Activated CD4-positive, alpha-beta T cell treated with anti-CD3 and anti-CD28 coated beads for 36 hours (primary cell): ENCODE measurements at regions not wholly inside any gene's neighbourhood (a gene's known extent, or its start where the extent isn't known, plus 50 kb on each side); places are given as distances from the start of the nearest gene placed in this dataset.

Experiments
- ATAC-seq: fragments of 200-7000 bp; cut with Tn5 transposase; one replicate; pipeline ENCODE4 v1.10.0; 2021; ENCODE audit warnings: mild to moderate bottlenecking, moderate library complexity
- CTCF ChIA-PET: fragments of 350-600 bp; sonication (Branson Sonifier 250); formaldehyde crosslinking; loops from one replicate; lab custom pipeline; 2021; ENCODE audit warnings: antibody characterized with exemption; lab: Charles Lee
- POLR2A ChIA-PET: fragments of 350-600 bp; sonication (Branson Sonifier 250); formaldehyde crosslinking; loops from one replicate; lab custom pipeline; 2021; ENCODE audit warnings: antibody characterized with exemption, inconsistent platforms; lab: Charles Lee
- DNase-seq: peaks from one replicate; pipeline ENCODE4 v3.0.0-alpha.2; 2020
- H3K27ac Mint-ChIP-seq: one replicate; pipeline ENCODE4 v1.8.0; 2021; ENCODE audit warnings: mixed read lengths
- H3K27me3 Mint-ChIP-seq: one replicate; pipeline ENCODE4 v1.8.0; 2021; ENCODE audit warnings: mixed read lengths
- H3K36me3 Mint-ChIP-seq: one replicate; pipeline ENCODE4 v1.8.0; 2021; ENCODE audit warnings: low read depth, mixed read lengths
- H3K4me1 Mint-ChIP-seq: one replicate; pipeline ENCODE4 v1.8.0; 2021; ENCODE audit warnings: mixed read lengths
- H3K4me3 Mint-ChIP-seq: one replicate; pipeline ENCODE4 v1.8.0; 2021; ENCODE audit warnings: mild to moderate bottlenecking, moderate library complexity, mixed read lengths
- H3K9me3 Mint-ChIP-seq: one replicate; pipeline ENCODE4 v1.8.0; 2021; ENCODE audit warnings: low read depth, mixed read lengths
- intact Hi-C, 2 experiments: fragments of 100-400 bp; cut with DNase I in 1 of 2; cut with micrococcal nuclease in 1 of 2; formaldehyde crosslinking; loops; one replicate each; pipeline versions ENCODE4 v1.14.2 to v1.15.1; 2022 to 2024; cut with DNase I, micrococcal nuclease

DNA sequence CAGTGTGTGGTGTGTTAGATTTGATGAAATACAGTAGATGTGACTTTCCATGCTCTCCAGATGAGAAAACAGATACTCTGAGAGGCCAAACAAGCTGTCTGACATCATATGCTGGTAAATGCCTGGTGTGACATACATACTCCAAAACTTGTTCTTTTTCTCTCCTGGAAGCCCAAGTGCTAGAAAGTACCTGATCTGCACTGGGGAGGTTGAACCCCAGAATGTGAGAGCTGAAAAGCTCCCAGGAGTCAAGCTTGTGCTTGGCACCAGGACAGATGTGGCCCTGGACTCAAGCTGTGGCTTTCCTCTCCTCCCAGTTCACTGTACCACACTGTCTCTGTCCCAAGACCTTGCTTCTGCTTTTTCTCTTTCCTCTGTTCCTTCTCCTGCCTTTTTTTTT, 389.0 kb upstream of the USP24 start:
- ChIA-PET CTCF (no interaction called here), POLR2A (no interaction called here)
- H3K9me3 Mint-ChIP-seq, result peaks cover 5% of the 10 kb centered on the region
- no peak overlapping the region for H3K4me3 Mint-ChIP-seq
- H3K27me3 Mint-ChIP-seq, result peaks cover 17% of the 10 kb centered on the region
- H3K36me3 Mint-ChIP-seq, result no peaks in the 10 kb centered on the region
- DNase-seq, result no peak
- no peak overlapping the region for H3K27ac Mint-ChIP-seq
- no peaks in the 10 kb centered on the region for H3K4me1 Mint-ChIP-seq
- intact Hi-C loops, result no loop called here
- no peak for ATAC-seq

DNA sequence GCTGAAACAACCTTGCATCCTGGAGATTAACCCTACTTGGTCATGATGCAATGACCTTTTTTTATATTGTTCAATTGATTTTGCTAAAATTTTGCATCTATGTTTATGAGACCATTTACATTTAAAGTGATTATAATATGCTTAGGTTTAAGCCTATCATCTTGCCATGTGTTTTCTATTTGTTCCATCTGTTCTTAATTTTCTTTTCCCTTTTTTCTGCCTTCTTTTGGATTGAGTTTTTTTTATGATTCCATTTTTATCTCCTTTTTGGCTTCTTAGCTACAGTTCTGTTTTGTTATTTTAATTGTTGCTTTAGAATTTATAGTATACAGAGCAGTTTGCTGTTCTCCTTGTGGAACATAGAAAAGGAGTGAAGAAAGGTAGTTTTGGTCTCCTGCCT, 385.1 kb upstream of the USP24 start:
- peaks cover 7% of the 10 kb centered on the region for H3K9me3 Mint-ChIP-seq
- H3K27ac Mint-ChIP-seq, result no peak overlapping the region
- DNase-seq (no peak), ATAC-seq (no peak)
- no peaks in the 10 kb centered on the region for H3K4me1 Mint-ChIP-seq
- POLR2A ChIA-PET, result no interaction called here
- no peak overlapping the region for H3K4me3 Mint-ChIP-seq
- CTCF ChIA-PET, result no interaction called here
- no peaks in the 10 kb centered on the region for H3K36me3 Mint-ChIP-seq
- H3K27me3 Mint-ChIP-seq, result peaks cover 19% of the 10 kb centered on the region
- intact Hi-C loops, result no loop called here

DNA sequence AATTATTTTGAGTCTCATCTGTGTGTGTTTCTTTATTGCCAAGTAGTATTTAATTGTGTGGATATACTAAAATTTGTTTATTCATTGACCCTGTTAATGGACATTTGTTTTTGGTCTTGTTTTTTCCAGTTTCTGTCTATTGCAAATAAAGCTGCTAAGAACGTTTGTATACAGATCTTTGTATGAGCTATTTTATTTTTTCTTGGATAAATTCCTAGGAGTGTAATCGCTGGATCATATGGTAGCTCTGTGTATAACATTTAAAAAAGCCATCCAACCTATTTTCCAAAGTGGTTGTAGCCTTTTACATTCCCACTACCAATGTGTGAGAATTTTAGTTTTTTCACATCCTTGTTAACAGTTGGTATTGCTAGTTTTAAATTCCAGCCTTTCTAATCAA, 382.7 kb upstream of the USP24 start:
- DNase-seq (no peak), ATAC-seq (no peak)
- H3K27ac Mint-ChIP-seq, result no peak overlapping the region
- H3K4me3 Mint-ChIP-seq, result no peak overlapping the region
- intact Hi-C loops, result no loop called here
- no peaks in the 10 kb centered on the region for H3K36me3 Mint-ChIP-seq
- peaks cover 7% of the 10 kb centered on the region for H3K9me3 Mint-ChIP-seq
- peaks cover 15% of the 10 kb centered on the region for H3K27me3 Mint-ChIP-seq
- CTCF ChIA-PET, result no interaction called here
- no peaks in the 10 kb centered on the region for H3K4me1 Mint-ChIP-seq
- POLR2A ChIA-PET, result no interaction called here

DNA sequence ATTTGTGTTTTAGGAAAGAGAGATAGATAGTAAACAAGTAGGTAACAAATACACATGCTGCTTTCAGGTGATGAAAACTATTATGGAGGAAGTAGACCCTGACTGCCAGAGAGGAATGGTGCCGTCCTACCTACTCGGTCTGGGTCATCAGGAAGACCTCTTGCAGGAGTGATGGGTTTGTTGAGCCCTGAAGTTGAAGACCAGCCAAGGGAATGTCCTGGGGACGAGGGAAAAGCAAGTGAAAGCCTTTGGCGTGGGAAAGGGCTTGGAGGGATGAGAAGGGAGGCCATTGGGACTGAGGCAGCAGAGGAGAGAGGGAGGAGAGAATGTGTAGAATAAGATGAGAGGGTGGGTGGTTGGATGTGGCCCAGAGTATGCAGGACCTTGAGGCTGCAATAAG, 379.5 kb upstream of the USP24 start:
- Mint-ChIP-seq H3K27me3 (peaks cover 9% of the 10 kb centered on the region), H3K4me3 (no peak overlapping the region), H3K36me3 (no peaks in the 10 kb centered on the region), H3K27ac (no peak overlapping the region), H3K4me1 (no peaks in the 10 kb centered on the region), H3K9me3 (peaks cover 7% of the 10 kb centered on the region)
- CTCF ChIA-PET, result no interaction called here
- no peak for DNase-seq
- POLR2A ChIA-PET, result no interaction called here
- no peak for ATAC-seq
- intact Hi-C loops, result no loop called here

DNA sequence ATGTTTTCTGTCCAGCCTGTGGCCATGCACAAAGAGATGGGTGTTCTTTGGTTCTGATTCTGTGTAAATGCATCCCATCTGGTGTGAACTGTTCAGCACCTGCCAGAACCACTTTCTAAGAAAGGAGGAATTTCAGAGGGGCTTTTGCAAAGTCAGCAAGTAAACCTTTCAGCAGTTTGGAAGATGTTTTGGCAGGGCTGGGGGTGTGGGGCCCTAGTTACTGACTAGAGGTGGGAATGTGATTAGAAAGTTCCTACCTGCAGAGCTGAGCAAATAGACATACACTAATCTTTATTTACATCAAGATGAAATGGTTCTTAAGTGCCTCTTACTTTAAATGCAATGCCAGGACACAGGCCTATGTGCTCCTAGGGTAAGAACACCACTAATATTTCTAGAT, 378.1 kb upstream of the USP24 start:
- Mint-ChIP-seq H3K27me3 (peaks cover 6% of the 10 kb centered on the region), H3K36me3 (no peaks in the 10 kb centered on the region), H3K27ac (no peak overlapping the region), H3K4me3 (no peak overlapping the region), H3K4me1 (no peaks in the 10 kb centered on the region), H3K9me3 (peaks cover 7% of the 10 kb centered on the region)
- ChIA-PET CTCF (no interaction called here), POLR2A (no interaction called here)
- intact Hi-C loops, result no loop called here
- no peak for ATAC-seq
- DNase-seq, result no peak

DNA sequence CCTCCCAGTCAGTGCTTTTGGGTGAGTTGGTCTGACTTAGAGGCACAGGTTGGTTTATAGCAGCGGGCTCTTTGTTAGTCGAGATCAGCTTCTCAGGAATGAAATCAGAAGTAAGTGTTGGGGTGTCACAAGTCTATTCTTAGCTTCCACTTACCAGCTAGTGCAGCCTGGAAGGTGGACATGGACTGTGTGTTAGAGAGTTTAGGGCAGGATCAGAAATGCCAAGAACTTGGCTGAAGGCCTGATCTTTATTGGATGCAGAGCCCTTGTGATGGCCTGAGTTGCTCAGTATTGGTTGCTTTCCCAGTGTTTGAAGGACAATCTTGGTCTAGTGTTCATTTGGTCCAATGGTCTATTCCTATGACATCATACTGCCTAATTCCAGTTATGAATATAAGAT, 377.0 kb upstream of the USP24 start:
- Mint-ChIP-seq H3K27ac (no peak overlapping the region), H3K4me3 (no peak overlapping the region), H3K4me1 (no peaks in the 10 kb centered on the region), H3K27me3 (peaks cover 6% of the 10 kb centered on the region), H3K9me3 (peaks cover 7% of the 10 kb centered on the region), H3K36me3 (no peaks in the 10 kb centered on the region)
- intact Hi-C loops, result no loop called here
- POLR2A ChIA-PET, result no interaction called here
- CTCF ChIA-PET, result no interaction called here
- DNase-seq (no peak), ATAC-seq (no peak)

- intact Hi-C loops, result no loop called here
- no peaks in the 10 kb centered on the region for H3K36me3 Mint-ChIP-seq
- DNase-seq, result no peak
- H3K27me3 Mint-ChIP-seq, result peaks cover 2% of the 10 kb centered on the region
- no peak for ATAC-seq
- ChIA-PET CTCF (interaction anchor here (0.7 kb wide), 1 partner anchor 8 kb away, joined by 4 read pairs; no protein-coding TSS in a partner anchor), POLR2A (no interaction called here)
- no peak overlapping the region for H3K4me3 Mint-ChIP-seq
- no peak overlapping the region for H3K27ac Mint-ChIP-seq
- no peaks in the 10 kb centered on the region for H3K4me1 Mint-ChIP-seq
- no peaks in the 10 kb centered on the region for H3K9me3 Mint-ChIP-seq
These were observed 374.6 kb upstream of the USP24 start for GRCh38 chr1:55589671-55590297.

DNA sequence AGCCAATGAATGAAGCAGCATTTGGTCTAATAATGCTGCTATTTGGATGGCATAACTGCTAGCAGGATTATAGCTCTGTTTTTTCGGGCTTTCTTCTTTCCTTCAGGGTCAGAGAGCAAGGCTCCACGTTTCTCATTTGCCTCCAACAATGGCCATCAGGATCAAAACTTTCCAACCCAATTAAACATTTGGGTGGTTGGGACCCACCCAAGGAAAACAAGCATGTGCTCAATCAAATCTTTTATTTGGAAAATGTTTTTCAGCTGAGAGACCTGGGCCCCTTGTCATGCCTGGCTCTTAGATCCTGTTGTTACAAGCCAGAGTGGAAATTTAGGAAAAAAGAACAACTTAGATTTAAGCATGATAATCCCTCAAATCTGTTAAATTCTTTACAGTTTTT, 373.1 kb upstream of the USP24 start:
- CTCF ChIA-PET, result no interaction called here
- Mint-ChIP-seq H3K27me3 (peaks cover 2% of the 10 kb centered on the region), H3K4me3 (no peak overlapping the region), H3K9me3 (no peaks in the 10 kb centered on the region), H3K36me3 (no peaks in the 10 kb centered on the region), H3K4me1 (no peaks in the 10 kb centered on the region), H3K27ac (no peak overlapping the region)
- no peak for ATAC-seq
- intact Hi-C loops, result no loop called here
- POLR2A ChIA-PET, result no interaction called here
- no peak for DNase-seq

DNA sequence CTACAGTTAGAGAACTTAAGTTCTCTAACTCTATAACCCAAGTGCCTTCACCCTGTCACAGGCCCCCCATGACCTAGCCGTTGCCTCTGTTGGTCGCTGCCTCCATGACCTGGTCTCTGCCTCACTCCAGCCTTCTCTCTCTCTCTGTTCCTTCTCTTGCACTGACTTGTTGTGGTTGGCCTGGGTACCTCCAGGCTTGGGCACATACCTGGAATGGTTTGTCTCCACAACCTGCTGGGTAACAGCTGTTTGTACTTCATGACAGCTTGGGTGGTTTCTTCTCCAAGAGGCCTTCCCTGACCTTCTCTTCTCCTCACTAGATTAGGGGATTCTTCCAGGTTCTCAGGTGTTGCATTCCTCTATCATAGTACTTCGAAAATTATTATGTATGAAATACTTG, 371.6 kb upstream of the USP24 start:
- no peaks in the 10 kb centered on the region for H3K4me1 Mint-ChIP-seq
- ChIA-PET CTCF (no interaction called here), POLR2A (no interaction called here)
- H3K36me3 Mint-ChIP-seq, result no peaks in the 10 kb centered on the region
- peaks cover 4% of the 10 kb centered on the region for H3K27me3 Mint-ChIP-seq
- no peak overlapping the region for H3K4me3 Mint-ChIP-seq
- H3K27ac Mint-ChIP-seq, result no peak overlapping the region
- intact Hi-C loops, result no loop called here
- DNase-seq (no peak), ATAC-seq (no peak)
- H3K9me3 Mint-ChIP-seq, result no peaks in the 10 kb centered on the region

DNA sequence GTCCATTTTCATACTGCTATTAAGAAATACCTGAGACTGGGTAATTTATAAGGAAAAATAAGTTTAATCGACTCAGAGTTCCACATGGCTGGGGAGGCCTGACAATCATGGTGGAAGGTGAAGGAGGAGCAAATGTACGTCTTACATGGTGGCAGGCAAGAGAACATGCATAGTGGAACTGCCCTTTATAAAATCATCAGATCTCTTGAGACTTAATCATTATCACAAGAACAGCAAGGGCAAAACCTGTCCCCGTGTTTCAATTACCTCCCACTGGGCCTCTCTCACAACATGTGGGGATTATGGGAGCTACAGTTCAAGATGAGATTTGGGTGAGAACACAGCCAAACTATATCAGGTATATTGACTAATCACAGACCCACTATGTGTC, 370.2 kb upstream of the USP24 start:
- ATAC-seq (no peak), DNase-seq (no peak)
- no peak overlapping the region for H3K4me3 Mint-ChIP-seq
- no peak overlapping the region for H3K27ac Mint-ChIP-seq
- H3K4me1 Mint-ChIP-seq, result no peaks in the 10 kb centered on the region
- CTCF ChIA-PET, result no interaction called here
- POLR2A ChIA-PET, result no interaction called here
- intact Hi-C loops, result no loop called here
- H3K36me3 Mint-ChIP-seq, result no peaks in the 10 kb centered on the region
- peaks cover 4% of the 10 kb centered on the region for H3K27me3 Mint-ChIP-seq
- H3K9me3 Mint-ChIP-seq, result no peaks in the 10 kb centered on the region

DNA sequence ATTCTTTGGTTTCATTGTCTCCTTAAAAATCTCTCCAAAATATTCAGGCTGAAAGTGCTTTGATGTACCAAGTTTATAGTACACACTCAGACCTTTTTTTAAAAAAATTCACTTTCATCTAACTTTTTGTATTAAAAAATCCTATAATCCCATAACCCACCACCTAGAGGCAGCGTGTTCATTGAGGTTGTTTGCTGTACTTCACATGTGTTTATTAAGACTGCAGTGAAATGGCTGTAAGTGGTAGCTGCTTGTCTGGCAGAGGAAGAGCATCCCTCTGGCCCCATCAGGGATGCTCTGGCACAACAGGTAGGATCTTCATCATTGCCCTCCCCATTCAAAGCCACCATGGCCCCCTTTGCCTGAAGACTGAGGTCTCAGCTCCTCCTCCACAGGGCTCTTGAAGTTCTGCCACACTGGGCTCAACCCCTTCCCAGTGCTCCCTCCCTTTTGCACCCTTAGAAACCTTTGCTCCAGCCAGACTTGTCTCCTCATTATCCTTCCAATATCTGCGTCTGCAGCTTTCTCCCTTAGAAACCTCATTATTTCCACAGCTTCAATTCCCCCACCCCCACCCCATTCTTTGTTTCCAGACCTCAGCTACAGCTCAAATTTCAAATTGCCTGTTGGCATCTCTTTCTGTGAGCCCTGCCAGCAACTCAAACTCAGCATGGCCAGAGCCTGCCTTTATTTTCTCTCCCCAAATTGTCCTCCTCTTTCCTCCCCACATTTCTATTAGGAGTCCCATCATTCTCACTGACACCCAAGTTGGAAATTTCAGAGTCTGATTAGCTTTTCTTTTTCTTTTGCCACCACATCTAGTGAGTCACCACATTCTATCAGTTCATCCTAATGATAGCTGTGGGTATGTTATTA, 369.6 kb upstream of the USP24 start:
- Mint-ChIP-seq H3K36me3 (no peaks in the 10 kb centered on the region), H3K27me3 (peaks cover 4% of the 10 kb centered on the region), H3K4me1 (no peaks in the 10 kb centered on the region), H3K27ac (no peak overlapping the region), H3K9me3 (no peaks in the 10 kb centered on the region), H3K4me3 (no peak overlapping the region)
- DNase-seq, result no peak
- intact Hi-C loops, result no loop called here
- CTCF ChIA-PET, result no interaction called here
- no peak for ATAC-seq
- POLR2A ChIA-PET, result no interaction called here

DNA sequence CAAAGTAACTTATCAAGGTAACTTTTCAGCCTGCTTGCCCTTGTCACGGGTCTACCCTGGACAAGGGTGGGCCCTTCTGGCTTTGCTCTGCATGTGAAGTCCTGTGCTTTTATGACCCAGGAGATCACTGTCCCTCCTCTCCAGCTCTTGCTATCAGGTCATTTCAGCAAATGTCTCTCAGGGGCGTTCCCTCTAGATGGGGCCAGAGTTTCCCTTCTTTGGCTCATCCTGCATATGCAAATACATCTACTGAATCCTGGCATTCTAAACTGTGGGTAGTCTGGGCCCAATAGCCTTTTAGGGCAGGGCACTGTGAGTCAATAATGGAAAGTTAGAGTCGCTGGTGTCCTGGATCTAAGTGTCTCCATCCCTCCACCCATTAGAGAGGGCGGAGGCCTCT, 366.9 kb upstream of the USP24 start:
- no peak for ATAC-seq
- Mint-ChIP-seq H3K4me1 (no peaks in the 10 kb centered on the region), H3K4me3 (no peak overlapping the region), H3K27me3 (peaks cover 4% of the 10 kb centered on the region), H3K9me3 (no peaks in the 10 kb centered on the region), H3K27ac (no peak overlapping the region), H3K36me3 (no peaks in the 10 kb centered on the region)
- CTCF ChIA-PET, result interaction anchor here (0.7 to 0.9 kb wide), 2 partner anchors 8 to 1070 kb away, joined by 3 to 4 read pairs; no protein-coding TSS in a partner anchor
- POLR2A ChIA-PET, result no interaction called here
- intact Hi-C loops, result no loop called here
- DNase-seq, result no peak
